Upper lobe of right lung (tissue), 1 donor: ENCODE measurements at regions not wholly inside any gene's neighbourhood (a gene's known extent, or its start where the extent isn't known, plus 50 kb on each side); places are given as distances from the start of the nearest gene placed in this dataset.

Experiments used
- ATAC-seq: fragments of 200-7000 bp; cut with Tn5 transposase; one replicate; pipeline ENCODE4 v1.9.1; 2020; ENCODE audit warnings: mild to moderate bottlenecking, moderate library complexity
- DNase-seq: peaks from one replicate; pipeline ENCODE4 v3.0.0-alpha.2; 2020
- H3K27ac ChIP-seq: fragments of 200-600 bp; one replicate; pipeline ENCODE4 v1.8.0; 2022
- H3K27me3 ChIP-seq: fragments of 200-600 bp; one replicate; pipeline ENCODE4 v1.8.0; 2022; ENCODE audit warnings: mild to moderate bottlenecking
- H3K36me3 ChIP-seq: fragments of 200-600 bp; one replicate; pipeline ENCODE4 v1.8.0; 2022
- H3K4me1 ChIP-seq: fragments of 200-600 bp; one replicate; pipeline ENCODE4 v1.8.0; 2022
- H3K4me3 ChIP-seq: fragments of 200-600 bp; one replicate; pipeline ENCODE4 v1.8.0; 2022; ENCODE audit warnings: mild to moderate bottlenecking
- H3K9me3 ChIP-seq: fragments of 200-600 bp; one replicate; pipeline ENCODE4 v1.8.0; 2022
- intact Hi-C: fragments of 100-400 bp; cut with DNase I; formaldehyde crosslinking; loops from one replicate; pipeline ENCODE4 v1.11.0; 2022
- TF ChIP-seq, protein P1 (sequence below): fragments of 200-600 bp; IDR thresholded peaks from one replicate; pipeline ENCODE4 v1.8.0; 2022; ENCODE audit warnings: antibody characterized with exemption
- donor health status: DM: no; HTN: yes; CAD: no; lungs with severe emphysema.

DNA sequence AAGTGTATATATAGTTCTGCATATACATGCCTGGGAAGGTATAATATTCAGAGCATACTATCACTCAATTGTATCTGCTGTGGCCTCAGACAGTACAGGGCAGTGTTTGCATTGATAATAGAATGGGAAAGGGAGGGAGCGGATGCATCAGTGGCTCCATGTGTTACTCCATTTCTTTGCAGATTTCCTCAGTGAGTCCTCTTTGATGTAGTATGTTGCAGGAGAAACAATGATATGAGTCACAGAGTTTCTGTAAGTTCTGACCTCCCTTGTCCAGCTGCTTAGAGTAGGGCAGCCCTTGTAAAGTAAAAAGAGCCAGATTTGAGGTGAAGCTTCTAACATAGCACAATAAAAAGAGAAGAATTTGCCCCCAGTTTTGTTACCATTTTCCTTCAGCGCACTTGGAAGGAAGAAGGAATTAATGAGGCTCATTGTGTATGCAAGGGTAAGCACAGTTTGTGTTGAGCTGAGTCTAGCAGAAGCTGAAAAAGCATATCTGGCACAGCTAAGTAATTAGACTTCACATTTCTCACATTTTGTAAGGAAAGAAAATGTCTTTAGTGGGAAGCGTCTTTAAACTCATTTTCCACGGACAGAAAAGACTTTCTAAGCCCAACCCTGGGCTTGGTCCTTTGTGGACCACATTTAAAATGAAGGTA is 555.8 kb upstream of the IL12A start:
- H3K27ac ChIP-seq: no peak overlapping the region
- TF ChIP-seq, protein P1, sequence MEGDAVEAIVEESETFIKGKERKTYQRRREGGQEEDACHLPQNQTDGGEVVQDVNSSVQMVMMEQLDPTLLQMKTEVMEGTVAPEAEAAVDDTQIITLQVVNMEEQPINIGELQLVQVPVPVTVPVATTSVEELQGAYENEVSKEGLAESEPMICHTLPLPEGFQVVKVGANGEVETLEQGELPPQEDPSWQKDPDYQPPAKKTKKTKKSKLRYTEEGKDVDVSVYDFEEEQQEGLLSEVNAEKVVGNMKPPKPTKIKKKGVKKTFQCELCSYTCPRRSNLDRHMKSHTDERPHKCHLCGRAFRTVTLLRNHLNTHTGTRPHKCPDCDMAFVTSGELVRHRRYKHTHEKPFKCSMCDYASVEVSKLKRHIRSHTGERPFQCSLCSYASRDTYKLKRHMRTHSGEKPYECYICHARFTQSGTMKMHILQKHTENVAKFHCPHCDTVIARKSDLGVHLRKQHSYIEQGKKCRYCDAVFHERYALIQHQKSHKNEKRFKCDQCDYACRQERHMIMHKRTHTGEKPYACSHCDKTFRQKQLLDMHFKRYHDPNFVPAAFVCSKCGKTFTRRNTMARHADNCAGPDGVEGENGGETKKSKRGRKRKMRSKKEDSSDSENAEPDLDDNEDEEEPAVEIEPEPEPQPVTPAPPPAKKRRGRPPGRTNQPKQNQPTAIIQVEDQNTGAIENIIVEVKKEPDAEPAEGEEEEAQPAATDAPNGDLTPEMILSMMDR: no peak
- H3K9me3 ChIP-seq: no peaks in the 10 kb centered on the region
- H3K27me3 ChIP-seq: no peaks in the 10 kb centered on the region
- intact Hi-C loops: no loop called here
- ATAC-seq (no peak), DNase-seq (no peak)
- no peaks in the 10 kb centered on the region for H3K36me3 ChIP-seq
- H3K4me3 ChIP-seq: no peak overlapping the region
- H3K4me1 ChIP-seq: no peaks in the 10 kb centered on the region

DNA sequence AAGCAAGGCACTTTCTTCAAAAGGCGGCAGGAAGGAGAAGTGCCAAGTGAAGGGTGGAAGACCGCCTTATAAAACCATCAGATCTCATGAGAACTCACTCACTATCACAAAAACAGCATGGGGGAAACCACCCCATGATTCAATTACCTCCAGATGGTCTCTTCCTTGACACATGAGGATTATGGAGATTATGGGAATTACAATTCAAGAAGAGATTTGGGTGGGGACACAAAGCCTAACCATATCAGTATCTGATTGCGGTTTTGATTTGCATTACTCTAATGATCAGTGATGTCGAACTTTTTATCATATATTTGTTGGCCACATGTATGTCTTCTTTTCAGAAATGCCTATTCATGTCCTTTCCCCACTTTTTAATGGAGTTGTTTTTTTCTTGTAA is 549.3 kb upstream of the IL12A start:
- H3K27me3 ChIP-seq: no peaks in the 10 kb centered on the region
- H3K4me3 ChIP-seq: no peak overlapping the region
- H3K4me1 ChIP-seq: no peaks in the 10 kb centered on the region
- no peaks in the 10 kb centered on the region for H3K9me3 ChIP-seq
- no peak for ATAC-seq
- H3K27ac ChIP-seq: no peak overlapping the region
- no peaks in the 10 kb centered on the region for H3K36me3 ChIP-seq
- TF ChIP-seq, protein P1: no peak
- intact Hi-C loops: no loop called here
- DNase-seq: no peak

DNA sequence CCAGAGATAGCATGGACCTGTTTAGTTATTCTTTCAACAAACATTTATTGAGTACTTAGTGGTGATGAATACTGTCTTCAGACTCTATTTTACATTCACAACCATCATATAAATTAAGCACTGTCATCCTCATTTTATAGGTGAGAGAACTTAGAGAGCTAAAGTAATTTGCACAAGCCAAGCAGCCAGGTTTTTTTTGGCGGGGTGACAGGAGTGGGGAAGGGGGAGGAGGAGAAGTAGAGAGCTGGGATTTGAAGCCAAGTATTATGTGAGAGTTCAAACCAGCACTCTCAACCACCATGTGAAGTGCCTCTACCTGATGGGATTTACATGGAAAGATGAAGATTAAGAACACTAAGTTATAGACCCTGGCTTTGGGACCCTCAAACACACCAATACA is 547.4 kb upstream of the IL12A start:
- no peak overlapping the region for H3K4me3 ChIP-seq
- DNase-seq (no peak), ATAC-seq (no peak)
- no peaks in the 10 kb centered on the region for H3K9me3 ChIP-seq
- no peak overlapping the region for H3K27ac ChIP-seq
- no peaks in the 10 kb centered on the region for H3K36me3 ChIP-seq
- no peaks in the 10 kb centered on the region for H3K27me3 ChIP-seq
- intact Hi-C loops: no loop called here
- TF ChIP-seq, protein P1: no peak
- no peaks in the 10 kb centered on the region for H3K4me1 ChIP-seq

DNA sequence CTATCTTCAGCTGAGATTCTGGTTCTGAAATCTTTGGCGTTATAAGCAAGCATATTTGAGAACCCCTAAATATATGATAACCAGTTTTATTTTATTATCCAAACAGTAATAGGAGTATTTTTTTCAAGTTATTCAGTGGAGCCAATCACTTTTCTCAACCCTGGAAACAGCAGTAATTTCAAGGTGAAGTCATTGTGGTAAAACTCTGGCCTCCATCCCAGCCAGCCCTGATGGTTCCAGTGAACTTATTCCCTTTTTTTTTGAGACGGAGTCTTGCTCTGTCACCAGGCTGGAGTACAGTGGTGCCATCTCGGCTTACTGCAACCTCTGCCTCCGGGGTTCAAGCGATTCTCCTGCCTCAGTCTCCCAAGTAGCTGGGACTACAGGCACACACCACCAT is 545.4 kb upstream of the IL12A start:
- no peaks in the 10 kb centered on the region for H3K4me1 ChIP-seq
- no peaks in the 10 kb centered on the region for H3K36me3 ChIP-seq
- DNase-seq (no peak), ATAC-seq (no peak)
- intact Hi-C loops: no loop called here
- H3K27me3 ChIP-seq: no peaks in the 10 kb centered on the region
- TF ChIP-seq, protein P1: no peak
- no peaks in the 10 kb centered on the region for H3K9me3 ChIP-seq
- no peak overlapping the region for H3K4me3 ChIP-seq
- H3K27ac ChIP-seq: no peak overlapping the region

DNA sequence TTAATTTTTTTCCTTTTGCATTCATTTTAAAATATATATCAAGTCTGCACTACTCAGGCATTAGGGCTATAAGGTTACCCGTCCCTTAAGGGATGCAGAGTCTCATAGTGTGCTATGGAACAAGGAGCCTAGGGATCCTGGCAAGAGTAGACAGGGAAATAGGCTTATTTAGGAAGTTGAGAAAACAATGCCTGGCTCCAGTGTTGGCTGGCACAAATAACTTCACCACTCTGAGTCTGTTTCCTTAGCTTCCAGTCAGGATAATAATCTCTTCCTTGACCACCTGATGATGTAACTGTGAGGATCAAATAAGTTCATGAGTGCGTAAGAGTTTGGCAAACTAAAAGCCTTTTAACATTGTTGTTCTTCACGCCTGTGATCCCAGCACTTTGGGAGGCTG is 540.8 kb upstream of the IL12A start:
- no peak for ATAC-seq
- Histone ChIP-seq H3K27ac (no peak overlapping the region), H3K27me3 (no peaks in the 10 kb centered on the region), H3K4me3 (no peak overlapping the region), H3K4me1 (no peaks in the 10 kb centered on the region), H3K36me3 (no peaks in the 10 kb centered on the region), H3K9me3 (no peaks in the 10 kb centered on the region)
- DNase-seq: no peak
- TF ChIP-seq, protein P1: no peak
- intact Hi-C loops: no loop called here

DNA sequence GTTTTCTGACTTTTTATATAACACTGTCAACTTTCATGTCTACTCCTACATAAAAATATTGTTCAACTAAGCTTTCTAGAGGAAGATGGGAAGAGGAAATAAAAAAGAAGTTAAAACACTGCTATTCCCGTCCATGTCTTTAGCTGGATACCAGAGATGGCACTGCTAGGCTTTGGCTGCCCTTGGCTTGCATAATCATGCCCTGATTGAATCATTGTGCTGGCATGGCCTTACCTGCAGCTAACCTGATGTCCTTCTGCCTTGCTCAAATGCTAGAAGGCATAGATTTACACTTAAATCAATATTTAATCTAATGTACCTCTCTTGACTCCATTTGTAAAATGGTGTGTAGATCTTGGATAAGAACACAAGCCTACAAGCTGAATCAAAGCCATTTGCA is 539.7 kb upstream of the IL12A start:
- H3K27ac ChIP-seq: no peak overlapping the region
- no peaks in the 10 kb centered on the region for H3K27me3 ChIP-seq
- ATAC-seq (no peak), DNase-seq (no peak)
- no peaks in the 10 kb centered on the region for H3K4me1 ChIP-seq
- H3K4me3 ChIP-seq: no peak overlapping the region
- TF ChIP-seq, protein P1: no peak
- H3K36me3 ChIP-seq: no peaks in the 10 kb centered on the region
- intact Hi-C loops: no loop called here
- H3K9me3 ChIP-seq: no peaks in the 10 kb centered on the region
